Stimulated activated CD4-positive, alpha-beta T cell treated with anti-CD3 and anti-CD28 coated beads, Interleukin-2, amount 100 ng/mL, for 24 hours (primary cell): ENCODE measurements at regions not wholly inside any gene's neighbourhood (a gene's known extent, or its start where the extent isn't known, plus 50 kb on each side); places are given as distances from the start of the nearest gene placed in this dataset.
"Not testable (repeated sequence)": the region's sequence is repeated elsewhere in the genome, so short reads cannot be mapped to it uniquely, and the experiment has no call there.

Experiments
- DNase-seq, 2 donors: peaks; one replicate each; pipeline ENCODE4 v3.0.0-alpha.2; 2020

DNA sequence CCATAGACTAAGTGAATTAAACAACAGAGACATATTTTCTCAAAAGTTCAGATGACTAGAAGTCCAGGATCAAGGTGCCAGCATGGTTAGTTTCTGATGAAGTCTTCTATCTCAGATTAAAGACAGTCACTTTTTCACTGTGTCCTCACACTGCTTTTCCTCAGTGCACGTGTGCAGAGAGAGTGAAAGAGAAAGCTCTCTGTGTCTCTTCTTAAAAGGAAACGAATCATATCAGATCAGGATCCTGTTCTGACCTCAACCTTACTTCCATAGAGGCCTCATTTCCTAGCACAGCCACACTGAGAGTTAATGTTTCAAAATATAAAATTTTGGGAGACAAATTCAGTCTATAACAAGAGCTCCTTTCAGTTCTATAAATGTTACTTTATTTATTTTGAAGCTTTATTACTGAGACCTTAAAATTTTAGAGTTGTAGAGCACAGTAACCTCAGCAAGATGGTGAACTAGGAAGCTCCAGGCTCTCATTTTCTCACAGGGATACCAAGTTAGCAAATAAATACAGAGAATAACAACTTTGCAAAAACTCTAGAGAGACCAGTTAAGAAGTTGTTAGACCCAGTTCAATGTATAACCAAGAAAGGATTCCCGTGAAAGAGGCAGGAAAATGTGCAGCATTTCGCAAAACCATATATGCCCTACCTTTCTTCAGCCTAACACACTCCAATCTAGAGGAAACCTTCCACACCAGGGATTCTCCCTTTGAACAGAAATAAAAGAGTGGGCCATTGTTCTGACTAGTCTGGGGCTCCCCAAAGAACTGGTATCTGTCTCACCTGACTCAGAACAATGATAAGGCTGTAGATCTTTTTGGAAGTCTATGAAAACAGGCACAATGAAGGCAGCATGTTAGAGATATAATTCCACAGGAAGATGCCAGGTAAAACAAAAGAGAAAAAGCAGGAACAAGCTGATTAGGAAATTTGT is 372.2 kb downstream of the MRPL39 start:
- DNase-seq = no peak

DNA sequence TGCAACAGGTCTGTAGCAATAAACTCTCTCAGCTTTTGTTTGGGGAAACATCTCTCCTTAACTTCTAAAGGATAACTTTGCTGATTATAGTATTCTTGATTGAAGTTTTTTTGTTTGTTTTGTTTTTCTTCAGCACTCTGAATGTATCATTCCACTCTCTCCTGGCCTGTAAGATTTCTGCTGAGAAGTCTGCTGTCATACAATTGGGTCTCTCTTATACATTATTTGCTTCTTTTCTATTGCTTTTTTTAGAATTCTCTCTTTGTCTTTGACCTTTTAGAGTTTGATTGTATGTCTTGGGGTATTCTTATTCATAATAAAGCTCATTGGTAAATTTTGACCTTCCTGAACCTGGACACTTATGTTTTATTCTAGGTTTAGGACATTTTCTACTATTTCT is 386.3 kb downstream of the MRPL39 start:
- no peak for DNase-seq

DNA sequence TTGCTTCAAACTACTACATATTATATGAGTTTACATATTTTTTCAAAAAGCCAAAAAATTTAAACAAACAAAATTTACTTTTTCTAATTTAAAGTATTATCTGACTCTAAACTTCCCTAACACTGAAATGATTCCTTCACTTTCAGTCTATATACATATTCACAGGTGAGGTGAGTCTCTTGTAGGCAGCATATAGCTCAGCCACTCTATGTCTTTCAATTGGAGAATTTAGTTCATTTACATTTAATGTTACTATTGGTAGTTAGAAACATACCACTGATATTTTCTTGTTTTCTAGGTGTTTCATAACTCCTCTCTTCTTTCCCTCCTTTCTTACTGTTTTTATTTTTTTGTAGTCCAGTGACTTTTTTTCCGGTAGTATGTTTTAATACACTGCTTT is 387.1 kb downstream of the MRPL39 start:
- no peak for DNase-seq

DNA sequence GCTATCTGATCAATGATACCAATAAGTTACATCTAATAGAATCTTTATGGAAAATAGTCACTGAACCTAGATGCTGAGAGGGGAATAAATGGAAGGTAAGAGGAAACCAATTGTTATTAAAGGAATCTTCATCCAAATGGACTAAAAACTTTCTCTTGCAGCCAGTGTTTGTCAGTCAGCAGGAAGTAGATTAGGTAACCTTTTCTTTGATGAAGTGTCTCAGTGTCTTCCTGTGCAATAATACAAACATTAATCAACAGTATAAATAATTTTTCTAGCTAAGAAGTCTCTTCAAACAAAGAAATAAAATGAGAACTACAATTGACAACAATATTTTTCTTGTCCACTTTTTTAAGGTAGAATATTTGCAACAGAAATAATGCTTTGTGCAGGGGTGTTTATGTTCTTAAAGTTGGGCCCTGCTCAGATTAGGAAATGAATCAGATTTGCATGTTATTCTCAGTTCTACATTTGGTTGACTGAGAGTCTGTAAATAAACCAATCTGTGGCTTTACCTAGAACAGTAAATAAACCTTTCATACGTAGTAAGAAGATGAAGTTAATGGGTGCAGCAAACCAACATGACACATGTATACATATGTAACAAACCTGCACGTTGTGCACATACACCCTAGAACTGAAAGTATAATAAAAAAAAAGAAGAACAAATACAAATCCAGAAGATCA is 391.4 kb downstream of the MRPL39 start:
- no peak for DNase-seq

DNA sequence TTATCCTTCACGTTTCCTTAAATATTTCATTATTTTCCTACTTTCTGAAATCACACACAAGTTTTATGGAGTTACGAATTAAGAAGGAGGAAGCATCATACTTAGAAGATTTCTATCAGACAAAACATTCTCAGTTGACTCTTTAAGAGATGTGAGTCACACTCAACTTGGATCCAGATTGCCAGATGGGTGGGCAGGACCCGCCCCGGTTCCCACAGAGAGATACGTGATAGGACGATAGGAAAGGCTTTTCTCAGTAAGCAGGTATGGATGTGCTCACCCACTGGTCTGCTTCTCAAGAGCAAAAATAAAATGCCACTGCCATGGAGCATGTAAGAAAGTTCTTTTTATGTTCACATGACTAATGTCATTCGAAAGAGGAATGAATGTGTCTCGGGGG is 392.6 kb downstream of the MRPL39 start:
- DNase-seq = no peak

DNA sequence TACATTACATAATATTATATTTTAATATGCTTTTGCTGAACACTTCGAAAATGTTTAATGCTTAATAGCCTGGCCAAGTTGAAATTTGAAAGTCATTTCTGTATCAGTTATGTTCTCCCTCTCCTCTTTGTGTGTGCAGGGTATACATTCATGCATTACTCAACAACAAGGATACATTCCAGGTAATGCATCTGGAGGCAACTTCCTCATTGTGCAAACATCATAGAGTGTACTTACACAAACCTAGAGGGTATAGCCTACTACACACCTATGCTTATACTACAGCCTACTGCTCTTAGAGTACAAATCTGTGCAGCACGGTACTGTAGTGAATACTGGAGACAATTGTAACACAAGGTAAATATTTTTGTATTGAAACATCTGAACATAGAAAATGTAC is 407.3 kb downstream of the MRPL39 start:
- no peak for DNase-seq

DNA sequence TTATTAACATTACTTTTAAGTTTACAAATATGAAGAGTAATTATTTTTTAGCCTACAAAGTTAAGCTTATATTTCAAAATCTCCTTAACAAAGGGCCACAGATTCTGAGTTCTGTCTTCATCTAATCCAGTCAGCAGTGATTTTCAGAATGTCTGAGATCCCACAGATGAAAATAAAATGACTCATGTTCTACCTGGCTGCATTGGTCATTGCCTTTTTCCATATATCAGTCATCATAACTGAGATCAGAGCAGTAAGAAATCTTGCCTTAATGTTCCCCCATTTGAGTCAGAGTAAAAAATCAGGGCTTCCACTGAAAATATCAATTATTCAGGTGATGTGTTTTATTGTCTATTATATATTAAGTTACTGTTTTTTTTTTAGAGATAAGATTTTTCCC is 416.1 kb downstream of the MRPL39 start:
- no peak for DNase-seq

DNA sequence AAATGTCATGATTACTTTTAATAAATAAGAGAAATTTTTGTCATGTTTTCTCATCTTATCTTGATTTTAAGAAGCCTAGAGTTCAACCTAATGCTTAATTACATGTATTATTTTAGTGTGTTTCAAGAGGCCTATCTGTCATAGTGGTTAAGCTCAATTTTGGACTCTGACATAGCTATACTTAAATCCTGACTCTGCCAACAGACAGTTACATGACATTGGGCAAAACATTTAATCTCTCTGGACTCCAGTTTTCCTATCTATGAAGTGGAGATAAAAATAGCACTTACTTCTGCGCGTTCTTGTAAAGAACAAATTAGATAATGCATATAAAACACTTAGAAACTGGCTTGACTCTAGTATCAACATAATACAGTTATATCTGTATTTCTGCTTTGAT is 417.8 kb downstream of the MRPL39 start:
- DNase-seq = no peak

DNA sequence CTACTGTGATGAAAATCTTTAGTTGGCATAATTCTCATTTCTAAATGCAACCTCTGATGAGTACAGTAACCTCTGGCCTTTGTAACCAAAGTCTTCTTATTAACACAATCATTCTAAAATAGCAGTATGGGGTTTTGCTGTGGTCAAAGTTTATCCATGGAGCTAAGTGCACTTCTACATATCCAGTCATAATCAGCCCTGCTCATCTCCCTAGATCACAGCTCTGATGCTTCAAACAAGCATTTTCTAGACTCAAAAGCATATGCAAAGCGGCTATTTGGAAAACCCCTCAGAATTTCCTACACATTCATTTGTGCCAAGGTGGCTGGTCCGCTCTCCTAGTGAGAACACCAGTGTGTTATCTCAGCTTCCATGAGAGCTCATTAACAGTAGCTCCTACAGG is 418.6 kb downstream of the MRPL39 start:
- peak in 1 of 2 donors; percentile 1 for DNase-seq

DNA sequence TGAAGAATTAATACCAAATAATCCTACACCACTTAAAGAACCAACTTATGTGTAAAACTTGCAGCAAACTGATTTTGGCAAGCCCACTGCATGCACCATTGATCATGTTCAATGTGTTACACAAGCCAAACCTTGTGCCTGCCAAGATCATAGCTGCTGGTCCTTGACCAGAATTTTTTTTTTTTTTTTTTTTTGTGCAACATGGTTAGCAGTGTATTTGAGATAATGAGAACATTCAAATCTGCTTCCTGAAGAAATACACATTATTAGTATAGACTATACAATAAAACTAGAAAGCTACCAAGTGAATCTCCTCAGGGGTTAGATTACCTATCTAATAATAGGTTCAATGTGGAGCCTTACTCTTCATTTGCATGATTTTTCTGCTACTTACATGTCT is 421.0 kb downstream of the MRPL39 start:
- DNase-seq = no peak

DNA sequence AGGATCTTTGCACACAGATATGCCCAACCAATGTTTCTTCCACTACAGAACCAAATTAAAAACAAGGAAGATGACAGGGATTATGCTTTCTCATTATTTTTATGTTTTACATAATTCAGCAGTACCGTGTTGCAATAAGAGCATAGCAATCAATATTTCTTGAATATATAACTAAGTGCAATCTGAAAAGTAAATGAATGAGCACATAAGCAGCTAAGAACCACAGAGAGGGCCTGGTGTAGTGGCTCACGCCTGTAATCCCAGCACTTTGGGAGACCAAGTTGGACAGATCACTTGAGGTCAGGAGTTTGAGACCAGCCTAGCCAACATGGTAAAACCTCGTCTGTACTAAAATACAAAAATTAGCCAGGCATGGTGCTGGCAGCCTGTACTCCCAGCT is 423.7 kb downstream of the MRPL39 start:
- no peak for DNase-seq

DNA sequence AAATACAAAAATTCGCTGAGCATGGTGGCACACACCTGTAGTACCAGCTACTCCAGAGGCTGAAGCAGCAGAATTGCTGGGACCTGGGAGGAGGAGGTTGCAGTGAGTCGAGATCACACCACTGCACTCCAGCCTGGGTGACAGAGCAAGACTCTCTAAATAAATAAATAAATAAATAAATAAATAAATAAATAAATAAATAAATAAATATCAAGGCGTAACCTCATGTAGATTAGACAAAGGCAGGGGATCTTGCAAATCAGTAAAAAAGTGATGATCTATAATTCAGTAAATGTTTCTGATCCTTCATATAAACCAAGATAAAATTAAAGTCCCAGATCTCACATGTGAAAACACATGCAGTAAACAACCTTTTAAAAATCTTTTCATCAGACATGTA is 425.6 kb downstream of the MRPL39 start:
- not testable (repeated sequence) for DNase-seq

DNA sequence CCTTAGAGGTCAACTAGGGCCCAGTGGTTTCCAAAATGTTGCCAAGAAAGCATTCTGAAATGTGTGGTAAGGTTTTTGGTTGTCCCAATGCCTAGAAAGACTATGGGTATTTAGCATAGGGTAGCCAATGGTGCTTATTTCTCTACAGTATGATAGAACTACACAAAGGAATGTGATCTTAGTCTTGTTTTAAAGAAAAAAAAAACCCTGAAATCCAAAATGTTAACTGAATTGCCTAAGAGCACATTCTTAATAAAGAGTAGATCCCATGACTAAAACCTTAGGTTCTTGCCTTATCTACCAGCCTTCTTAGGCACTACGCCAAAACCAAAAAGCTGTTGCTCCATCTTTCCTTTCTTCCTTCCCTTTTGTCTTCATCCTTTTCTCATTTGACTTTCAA is 428.2 kb downstream of the MRPL39 start:
- DNase-seq = no peak

DNA sequence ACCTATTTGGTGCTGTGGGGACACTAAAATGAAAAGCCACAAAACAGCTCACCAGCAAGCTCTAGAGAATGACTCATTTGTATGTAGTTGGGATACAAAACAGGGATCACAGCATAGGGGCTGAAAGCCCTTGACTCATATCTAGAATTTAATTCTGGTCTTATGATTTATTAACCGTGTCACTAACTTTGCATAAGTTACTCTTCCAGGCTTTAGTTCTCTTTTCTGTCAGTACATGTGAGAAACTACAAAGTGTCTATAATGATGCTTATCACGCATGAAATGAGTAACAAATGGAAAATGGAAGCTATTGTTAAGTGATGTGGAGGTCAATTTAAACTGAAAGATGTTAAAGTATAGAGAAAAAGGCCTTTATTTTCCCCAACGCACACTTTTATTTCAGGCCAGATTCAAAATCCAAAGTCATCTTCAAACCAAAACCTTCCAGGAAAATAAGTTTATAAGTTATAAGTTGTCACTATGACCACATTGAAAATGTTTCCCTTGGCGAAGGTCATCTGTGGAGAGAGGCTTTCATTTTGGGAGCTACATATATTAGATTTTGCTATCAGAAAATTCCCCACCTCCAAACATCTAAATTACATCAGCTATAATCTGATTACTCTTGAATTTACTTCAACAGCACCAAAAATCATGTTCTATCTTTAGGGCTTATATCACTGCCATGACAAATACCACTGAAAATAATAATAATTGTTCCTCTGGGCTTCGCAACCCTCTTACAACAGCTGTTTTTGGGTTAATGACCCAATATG is 430.5 kb downstream of the MRPL39 start:
- DNase-seq = no peak

DNA sequence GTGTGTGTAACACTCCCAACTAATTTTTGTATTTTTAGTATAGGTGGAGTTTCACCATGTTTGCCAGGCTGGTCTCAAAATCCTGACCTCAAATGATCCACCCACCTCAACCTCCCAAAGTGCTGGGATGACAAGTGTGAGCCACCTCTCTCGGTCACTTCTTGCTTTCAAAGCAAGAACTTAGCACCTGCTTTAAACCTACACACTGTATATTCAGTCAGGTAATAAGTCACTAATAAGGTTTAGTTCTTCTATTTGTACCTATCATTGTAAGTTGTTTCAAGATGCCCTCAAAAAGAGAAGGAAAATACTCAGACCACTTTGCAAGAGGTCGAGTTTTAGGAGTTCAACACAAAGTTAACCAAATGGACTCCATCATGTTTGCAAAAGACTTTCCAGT is 431.3 kb downstream of the MRPL39 start:
- DNase-seq = no peak

DNA sequence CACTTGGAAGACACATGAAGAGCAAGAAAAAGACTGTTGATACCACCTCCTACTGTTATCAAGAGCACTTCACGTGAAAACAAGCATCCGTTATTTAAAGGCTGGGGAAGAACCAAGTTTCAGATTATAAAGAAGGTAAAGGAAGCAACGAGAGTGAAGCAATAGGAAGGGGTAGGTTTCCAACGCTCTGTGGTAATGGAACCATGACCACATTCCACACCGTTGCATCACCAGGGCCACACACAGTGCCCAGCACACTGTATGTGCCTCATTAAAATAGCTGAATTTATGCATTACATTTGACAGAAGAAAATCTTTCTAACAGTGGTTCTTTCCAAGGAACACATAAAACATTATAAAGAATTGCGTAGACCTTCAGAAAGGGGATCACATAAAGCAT is 435.8 kb downstream of the MRPL39 start:
- DNase-seq = no peak

DNA sequence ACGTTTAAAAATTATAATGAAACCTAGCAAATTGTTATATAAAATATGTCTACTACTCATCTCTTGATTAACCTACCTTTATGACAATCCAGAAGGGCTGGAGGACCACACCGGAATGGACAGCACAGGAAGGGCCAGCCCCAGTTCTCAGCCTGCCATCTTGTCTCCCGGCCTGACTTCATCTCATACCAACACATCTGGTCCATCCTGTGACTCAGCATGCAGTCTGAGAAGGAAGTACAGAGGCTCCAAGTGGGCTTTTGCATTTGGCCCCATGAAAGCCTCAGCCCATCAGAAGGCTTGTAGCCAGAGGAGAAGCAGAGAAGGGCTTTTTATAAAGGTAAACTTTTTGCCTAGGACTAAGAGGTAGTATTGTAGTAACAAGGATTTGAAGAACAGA is 436.6 kb downstream of the MRPL39 start:
- no peak for DNase-seq

DNA sequence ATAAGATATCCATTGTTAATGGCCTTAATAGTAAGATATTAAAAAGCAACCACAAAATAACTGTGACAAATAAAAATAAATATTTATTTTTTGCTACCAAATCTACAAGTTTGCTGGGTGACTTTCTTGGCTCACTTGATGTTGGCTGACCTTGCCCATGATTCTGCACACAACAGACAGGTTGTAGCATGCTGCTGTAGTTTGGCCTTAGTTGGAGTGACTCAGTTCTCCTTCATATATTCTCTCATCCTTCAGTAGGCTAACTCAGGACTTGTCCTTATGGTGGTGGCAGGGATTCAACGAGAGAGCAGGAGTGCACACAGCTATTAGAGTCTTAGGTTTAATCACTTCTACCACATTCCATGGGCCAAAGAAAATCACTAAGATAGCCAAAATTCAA is 437.9 kb downstream of the MRPL39 start:
- DNase-seq = no peak

DNA sequence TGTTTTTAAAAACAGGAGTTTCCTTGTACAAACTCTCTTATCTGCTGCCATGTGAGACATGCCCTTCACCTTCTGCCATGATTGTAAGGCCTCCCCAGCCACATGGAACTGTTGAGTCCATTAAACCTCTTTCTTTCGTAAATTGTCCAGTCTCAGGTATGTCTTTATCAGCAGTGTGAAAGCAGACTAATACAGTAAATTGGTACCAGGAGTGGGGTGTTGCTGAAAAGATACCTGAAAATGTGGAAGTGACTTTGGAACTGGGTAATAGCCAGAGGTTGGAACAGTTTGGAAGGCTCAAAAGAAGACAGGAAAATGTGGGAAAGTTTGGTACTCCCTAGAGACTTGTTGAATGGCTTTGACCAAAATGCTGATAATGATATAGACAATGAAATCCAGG is 440.4 kb downstream of the MRPL39 start:
- DNase-seq = not testable (repeated sequence)

DNA sequence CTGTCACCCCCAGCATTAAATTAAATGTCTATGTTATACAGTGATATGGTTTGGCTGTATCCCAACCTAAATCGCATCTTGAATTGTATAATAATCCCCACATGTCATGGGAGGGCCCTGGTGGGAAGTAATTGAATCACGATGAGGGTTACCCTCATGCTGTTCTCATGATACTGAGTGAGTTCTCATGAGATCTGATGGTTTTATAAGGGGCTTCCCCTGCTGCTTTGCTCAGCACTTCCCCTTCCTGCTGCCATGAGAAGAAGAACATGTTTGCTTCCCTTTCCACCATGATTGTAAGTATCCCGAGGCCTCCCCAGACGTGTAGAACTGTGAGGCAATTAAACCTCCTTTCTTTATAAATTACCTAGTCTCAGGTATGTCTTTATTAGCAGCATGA is 445.7 kb downstream of the MRPL39 start:
- DNase-seq = no peak

DNA sequence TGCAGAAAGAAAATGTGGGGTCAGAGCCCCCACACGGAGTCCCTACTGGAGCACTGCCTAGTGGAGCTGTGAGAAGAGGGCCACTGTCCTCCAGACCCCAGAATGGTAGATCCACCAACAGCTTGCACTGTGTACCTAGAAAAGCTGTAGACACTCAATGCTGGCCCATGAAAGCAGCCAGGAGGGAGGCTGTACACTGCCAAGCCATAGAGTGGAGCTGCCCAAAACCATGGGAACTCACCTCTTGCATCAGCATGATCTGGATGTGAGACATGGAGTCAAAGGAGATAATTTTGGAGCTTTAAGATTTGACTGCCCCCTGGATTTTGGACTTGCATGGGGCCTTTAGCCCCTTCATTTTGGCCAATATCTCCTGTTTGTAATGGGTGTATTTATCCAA is 452.3 kb downstream of the MRPL39 start:
- DNase-seq = not testable (repeated sequence)

DNA sequence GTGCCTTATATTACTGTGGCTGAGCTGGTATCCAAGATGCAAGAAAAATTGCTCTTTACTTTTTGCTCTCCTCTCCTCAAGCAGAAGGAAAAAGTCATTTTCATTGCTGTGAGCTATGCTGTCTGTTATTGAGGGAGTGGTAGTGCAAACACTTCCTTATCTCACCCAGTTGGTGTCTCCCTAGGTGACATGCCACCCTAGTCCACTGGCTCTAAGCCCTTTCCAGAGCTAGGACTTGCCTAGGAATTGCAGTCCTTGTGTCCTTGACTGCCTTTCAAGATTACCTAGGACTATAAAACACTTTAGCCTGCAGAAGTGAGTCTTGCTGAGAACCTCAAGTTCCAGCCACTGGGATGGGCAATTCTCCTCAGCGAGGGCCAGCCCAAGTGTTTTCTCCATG is 458.3 kb downstream of the MRPL39 start:
- no peak for DNase-seq

DNA sequence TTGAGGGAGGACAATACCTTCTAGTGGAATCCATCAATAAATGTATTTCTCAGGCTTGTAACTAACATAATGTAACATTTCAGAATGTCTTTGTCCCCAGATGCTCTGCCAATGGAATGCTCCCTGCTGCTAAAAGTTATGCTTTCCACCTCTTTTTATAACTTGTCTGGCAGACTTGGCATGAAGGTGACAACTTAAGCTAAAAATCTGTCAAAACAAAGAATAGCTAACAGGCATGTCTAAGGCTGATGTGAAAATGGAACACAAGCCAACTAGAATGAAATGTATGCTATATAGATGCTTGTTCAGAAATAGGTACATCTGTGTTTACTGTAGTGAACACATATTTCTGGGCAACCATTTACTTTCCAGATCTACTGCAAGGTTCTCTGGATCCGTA is 467.9 kb downstream of the MRPL39 start:
- DNase-seq = no peak

DNA sequence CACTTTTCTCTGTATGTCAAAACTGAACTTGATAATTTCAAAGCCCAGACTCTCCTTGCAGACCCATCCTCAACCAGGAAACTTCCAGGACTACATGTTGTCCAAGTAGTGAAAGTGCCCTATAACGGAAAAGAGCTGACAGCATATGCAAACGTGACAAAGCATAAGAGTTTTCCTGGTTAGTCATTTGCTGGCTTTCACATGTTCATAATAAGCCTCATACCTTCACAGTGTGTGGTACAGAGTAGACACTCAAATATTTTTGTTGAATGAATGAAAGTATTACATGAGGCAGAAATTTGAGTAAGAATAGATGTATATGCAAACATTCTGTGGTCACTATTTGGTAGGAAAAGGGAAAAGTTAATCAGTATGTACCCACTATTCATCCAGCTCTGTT is 473.3 kb downstream of the MRPL39 start:
- DNase-seq = no peak
